Heart right ventricle (tissue), 16 donors: ENCODE measurements at regions not wholly inside any gene's neighbourhood (a gene's known extent, or its start where the extent isn't known, plus 50 kb on each side); places are given as distances from the start of the nearest gene placed in this dataset.

Source experiments
- ATAC-seq, 8 donors: fragments of 200-7000 bp; cut with Tn5 transposase; one replicate each; pipeline ENCODE4 v1.9.1; 2020; ENCODE audit warnings: mild to moderate bottlenecking in 8 of 8, moderate library complexity in 8 of 8, moderate number of reproducible peaks in 1 of 8
- DNase-seq, 2 donors: peaks; one replicate each; pipeline ENCODE4 v3.0.0-alpha.2; 2020
- H3K27ac ChIP-seq, 10 donors: fragments of 200-600 bp; sonication (generic) in 2 of 10; one replicate each; pipeline versions ENCODE4 v1.5.0 to v1.8.0; 2020 to 2022; ENCODE audit warnings: mild to moderate bottlenecking in 3 of 10
- H3K27me3 ChIP-seq, 7 donors: fragments of 200-600 bp; one replicate each; pipeline ENCODE4 v1.8.0; 2021 to 2022; ENCODE audit warnings: mild to moderate bottlenecking in 2 of 7
- H3K36me3 ChIP-seq, 9 donors: fragments of 200-600 bp; sonication (generic) in 1 of 9; one replicate each; pipeline versions ENCODE4 v1.5.0 to v1.8.0; 2020 to 2022; ENCODE audit warnings: mild to moderate bottlenecking in 2 of 9
- H3K4me1 ChIP-seq, 9 donors: fragments of 200-600 bp; sonication (generic) in 1 of 9; one replicate each; pipeline versions ENCODE4 v1.5.0 to v1.8.0; 2020 to 2022; ENCODE audit warnings: mild to moderate bottlenecking in 4 of 9
- H3K4me3 ChIP-seq, 10 donors: fragments of 200-600 bp; sonication (generic) in 2 of 10; one replicate each; pipeline versions ENCODE4 v1.5.0 to v1.8.0; 2020 to 2022; ENCODE audit warnings: mild to moderate bottlenecking in 7 of 10, moderate library complexity in 2 of 10
- H3K9me3 ChIP-seq, 11 donors: fragments of 200-600 bp in 10 of 11; sonication (generic) in 2 of 11; one replicate each; pipeline versions ENCODE4 v1.5.0 to v1.8.0; 2013 to 2022; ENCODE audit warnings: mild to moderate bottlenecking in 2 of 11, control low read depth in 1 of 11, moderate library complexity in 1 of 11
- CTCF ChIP-seq, 9 donors: fragments of 200-600 bp; sonication (generic) in 2 of 9; IDR thresholded peaks; one replicate each; pipeline versions ENCODE4 v1.5.0 to v1.8.0; 2021 to 2022; ENCODE audit warnings: antibody characterized with exemption in 9 of 9, mild to moderate bottlenecking in 5 of 9, moderate library complexity in 1 of 9
- WGBS, 2 donors: extraction: QIAGEN DNeasy Blood & Tissue Kit; methylation state at CpG; one replicate each; pipeline ENCODE4 v1.1.7; 2013; ENCODE audit warnings: inconsistent platforms in 1 of 2; 5-methylcytosine and 5-hydroxymethylcytosine counted together
- intact Hi-C, 10 donors: fragments of 100-400 bp; cut with DNase I; formaldehyde crosslinking; loops; one replicate each; pipeline versions ENCODE4 v1.11.1 to v1.14.2; 2022
- donor health status: Arrhythmogenic right ventricular cardiomyopathy.
- donor health status: ischemic (EF 13 %, LVEDD 7.1; RV severe dilation, severe dysfunction).
- donor health status: healthy with polysubstance abuse.
- donor health status: DM: no; HTN: yes; CAD: no.
- donor health status: DM: no; HTN: no; CAD: no.
- donor health status: ischemic (EF 25% LVEDD 6.9; RV normal size, moderate dysfunction).
- donor health status: ischemic (EF 25% LVEDD 5.7; RV mildly dilated, moderate dysfunction).
- donor health status: healthy.
- donor health status: DM: yes; HTN: yes; CAD: no.
- donor health status: Ischemic cardiomyopathy.
- donor health status: ischemic (EF 35%, LVEDD 5.7; RV mildly dilated, moderate dysfunction).
- donor health status: nonischemic (EF 11% LVEDD 7.7; RV severe dilation, severe dysfunction).
- donor health status: DM: yes; HTN: yes; CAD: no.
- donor health status: PGD.
- donor health status: ischemic (EF 29% LVEDD 5.4; RV normal size, mild dysfunction).
- donor health status: nonischemic (EF 23%, LVEDD 6.1; RV moderate dilation, normal function).

GRCh38 chr9:2359891-2360471 is 261.6 kb upstream of the VLDLR start:
- Histone ChIP-seq H3K27ac (no peak overlapping the region), H3K27me3 (no peaks in the 10 kb centered on the region), H3K9me3 (no peaks in the 10 kb centered on the region), H3K4me3 (no peak overlapping the region), H3K36me3 (no peaks in the 10 kb centered on the region), H3K4me1 (no peaks in the 10 kb centered on the region)
- no peak for DNase-seq
- TF ChIP-seq CTCF (IDR thresholded peaks at IDR 0.05) = no peak
- WGBS, 2 donors = 68 to 75% methylated on average over 3 of the region's 3 CpGs
- ATAC-seq = no peak
- intact Hi-C loops = no loop called here

DNA sequence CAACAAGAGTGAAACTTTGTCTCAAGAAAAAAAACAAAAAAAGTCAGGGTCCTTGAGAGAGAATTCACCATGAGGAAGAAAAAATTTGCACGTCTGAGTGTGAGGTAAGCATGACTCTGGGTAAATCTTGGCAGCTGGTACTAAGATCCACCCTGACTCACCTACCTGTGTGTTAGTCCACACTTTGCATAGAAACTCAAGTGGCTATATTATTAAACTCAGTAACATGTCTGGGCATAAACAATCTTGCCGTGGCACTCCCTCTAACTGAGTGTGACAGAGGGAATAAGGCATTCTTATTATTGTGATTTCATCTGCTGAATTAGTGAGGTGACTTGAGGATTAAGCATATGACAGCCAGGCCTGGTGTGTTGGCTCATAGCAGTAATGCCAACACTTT is 259.4 kb upstream of the VLDLR start:
- Histone ChIP-seq H3K27ac (no peak overlapping the region), H3K9me3 (no peaks in the 10 kb centered on the region), H3K4me3 (no peak overlapping the region), H3K4me1 (no peaks in the 10 kb centered on the region), H3K27me3 (no peaks in the 10 kb centered on the region), H3K36me3 (no peaks in the 10 kb centered on the region)
- ATAC-seq (no peak), DNase-seq (no peak)
- TF ChIP-seq CTCF (IDR thresholded peaks at IDR 0.05) = no peak
- WGBS, 2 donors = 91 to 94% methylated on average over 2 of the region's 2 CpGs
- intact Hi-C loops = no loop called here

DNA sequence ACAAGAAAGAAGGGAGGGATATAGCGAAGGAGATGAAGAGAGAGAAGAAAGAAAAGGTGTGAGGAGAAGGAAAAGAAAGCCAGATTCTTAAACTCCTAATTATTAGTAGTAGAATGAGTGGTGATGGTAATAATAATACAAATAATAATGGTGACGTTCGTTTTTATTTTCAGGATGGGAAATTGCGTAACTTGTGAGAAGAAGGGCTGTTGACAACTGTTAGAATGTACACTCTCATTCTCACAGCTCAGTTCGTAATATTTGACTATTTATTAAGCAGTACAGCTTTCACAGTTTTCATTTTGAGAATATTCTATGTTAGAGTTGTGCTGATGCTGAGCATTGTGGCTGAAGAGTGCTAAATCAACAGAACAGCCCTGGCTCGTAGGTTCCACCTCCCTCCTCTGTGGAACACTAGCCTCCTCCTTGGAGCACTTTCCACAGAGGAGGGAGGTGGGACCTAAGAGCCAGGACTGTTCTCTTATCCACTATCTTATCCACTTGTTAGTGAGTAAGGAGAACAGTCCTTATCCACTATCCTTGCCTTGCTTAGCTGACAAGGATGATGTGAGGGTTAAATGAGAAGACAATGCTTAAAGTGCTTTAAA is 258.3 kb upstream of the VLDLR start:
- intact Hi-C loops = no loop called here
- no peak overlapping the region for H3K27ac ChIP-seq
- no peaks in the 10 kb centered on the region for H3K36me3 ChIP-seq
- H3K9me3 ChIP-seq = no peaks in the 10 kb centered on the region
- no peak for ATAC-seq
- no peak overlapping the region for H3K4me3 ChIP-seq
- WGBS, 2 donors = 81% methylated on average over 6 of the region's 6 CpGs
- no peaks in the 10 kb centered on the region for H3K4me1 ChIP-seq
- H3K27me3 ChIP-seq = no peaks in the 10 kb centered on the region
- DNase-seq = no peak
- no peak for TF ChIP-seq CTCF (IDR thresholded peaks at IDR 0.05)

DNA sequence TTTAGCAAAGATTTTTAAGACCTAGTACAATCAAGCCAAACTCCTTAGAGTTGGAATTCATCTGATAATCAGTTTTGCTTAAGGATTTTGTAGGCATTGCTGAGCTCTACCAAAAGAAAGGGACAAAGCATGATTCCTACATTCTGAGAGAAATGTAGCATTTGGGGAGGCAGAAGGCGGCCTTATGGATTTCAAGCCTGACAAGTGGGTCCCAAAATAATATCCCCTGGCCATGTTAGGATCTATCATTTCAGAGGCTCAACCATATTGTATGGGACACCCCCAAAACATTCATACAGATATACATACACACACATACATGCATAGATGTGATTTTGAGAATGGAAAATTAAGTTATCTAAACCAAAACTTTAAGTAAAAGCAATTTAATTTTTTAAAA is 257.8 kb upstream of the VLDLR start:
- 91 to 94% methylated on average over 1 of the region's 1 CpG for WGBS, 2 donors
- H3K27me3 ChIP-seq = no peaks in the 10 kb centered on the region
- no peaks in the 10 kb centered on the region for H3K4me1 ChIP-seq
- intact Hi-C loops = no loop called here
- ATAC-seq = no peak
- no peak overlapping the region for H3K4me3 ChIP-seq
- no peak for DNase-seq
- no peaks in the 10 kb centered on the region for H3K36me3 ChIP-seq
- no peak overlapping the region for H3K27ac ChIP-seq
- H3K9me3 ChIP-seq = no peaks in the 10 kb centered on the region
- no peak for TF ChIP-seq CTCF (IDR thresholded peaks at IDR 0.05)
